Heart left ventricle (tissue), 16 donors: ENCODE measurements at regions not wholly inside any gene's neighbourhood (a gene's known extent, or its start where the extent isn't known, plus 50 kb on each side); places are given as distances from the start of the nearest gene placed in this dataset.

Experiments used
- ATAC-seq, 4 donors: fragments of 200-7000 bp; cut with Tn5 transposase; one replicate each; pipeline ENCODE4 v1.9.1; 2020 to 2022; ENCODE audit warnings: moderate library complexity in 4 of 4, mild to moderate bottlenecking in 3 of 4, moderate number of reproducible peaks in 1 of 4
- DNase-seq, 5 donors: peaks; one replicate each; pipeline ENCODE4 v3.0.0-alpha.2; 2020
- H3K27ac ChIP-seq, 12 donors: fragments of 200-600 bp; sonication (generic) in 4 of 12; one replicate each; pipeline versions ENCODE4 v1.5.0 to v1.8.0; 2016 to 2022; ENCODE audit warnings: mild to moderate bottlenecking in 2 of 12
- H3K27me3 ChIP-seq, 9 donors: fragments of 200-600 bp; sonication (generic) in 2 of 9; one replicate each; pipeline versions ENCODE4 v1.5.1 to v1.8.0; 2016 to 2022; ENCODE audit warnings: mild to moderate bottlenecking in 3 of 9
- H3K36me3 ChIP-seq, 9 donors: fragments of 200-600 bp; sonication (generic) in 2 of 9; one replicate each; pipeline versions ENCODE4 v1.5.0 to v1.8.0; 2018 to 2022; ENCODE audit warnings: mild to moderate bottlenecking in 2 of 9
- H3K4me1 ChIP-seq, 12 donors: fragments of 200-600 bp; sonication (generic) in 4 of 12; one replicate each; pipeline versions ENCODE4 v1.5.0 to v1.8.0; 2016 to 2022; ENCODE audit warnings: mild to moderate bottlenecking in 3 of 12
- H3K4me3 ChIP-seq, 12 donors: fragments of 200-600 bp; sonication (generic) in 4 of 12; one replicate each; pipeline versions ENCODE4 v1.5.0 to v1.8.0; 2017 to 2022; ENCODE audit warnings: mild to moderate bottlenecking in 9 of 12, moderate library complexity in 4 of 12
- H3K9me3 ChIP-seq, 12 donors: fragments of 200-600 bp; sonication (generic) in 4 of 12; one replicate each; pipeline versions ENCODE4 v1.5.0 to v1.8.0; 2016 to 2022; ENCODE audit warnings: mild to moderate bottlenecking in 1 of 12
- CTCF ChIP-seq, 12 donors: fragments of 200-600 bp; sonication (generic) in 4 of 12; IDR thresholded peaks; one replicate each; pipeline versions ENCODE4 v1.5.0 to v1.8.0; 2018 to 2022; ENCODE audit warnings: antibody characterized with exemption in 12 of 12, mild to moderate bottlenecking in 5 of 12
- POLR2A ChIP-seq, 2 donors: fragments of 450-650 bp; IDR thresholded peaks; one replicate each; pipeline ENCODE4 v1.6.1; 2017; ENCODE audit warnings: antibody characterized with exemption in 2 of 2, mild to moderate bottlenecking in 2 of 2, moderate library complexity in 2 of 2
- WGBS, 4 donors: extraction: QIAGEN DNeasy Blood & Tissue Kit in 2 of 4; methylation state at CpG; one replicate each; pipeline versions ENCODE4 v1.1.5 to v1.1.7; 2013 to 2018; 5-methylcytosine and 5-hydroxymethylcytosine counted together
- intact Hi-C, 10 donors: fragments of 100-400 bp; cut with DNase I; formaldehyde crosslinking; loops; one replicate each; pipeline versions ENCODE4 v1.11.1 to v1.14.2; 2022
- donor health status: ischemic (EF 13 %, LVEDD 7.1; RV severe dilation, severe dysfunction).
- donor health status: healthy with polysubstance abuse.
- donor health status: DM: no; HTN: yes; CAD: no.
- donor health status: DM: no; HTN: no; CAD: no.
- donor health status: ischemic (EF 25% LVEDD 6.9; RV normal size, moderate dysfunction).
- donor health status: ischemic (EF 25% LVEDD 5.7; RV mildly dilated, moderate dysfunction).
- donor health status: healthy.
- donor health status: DM: yes; HTN: yes; CAD: no.
- donor health status: ischemic (EF 35%, LVEDD 5.7; RV mildly dilated, moderate dysfunction).
- donor health status: nonischemic (EF 11% LVEDD 7.7; RV severe dilation, severe dysfunction).
- donor health status: DM: yes; HTN: yes; CAD: no.
- donor health status: PGD.
- donor health status: ischemic (EF 29% LVEDD 5.4; RV normal size, mild dysfunction).
- donor health status: nonischemic (EF 23%, LVEDD 6.1; RV moderate dilation, normal function).

DNA sequence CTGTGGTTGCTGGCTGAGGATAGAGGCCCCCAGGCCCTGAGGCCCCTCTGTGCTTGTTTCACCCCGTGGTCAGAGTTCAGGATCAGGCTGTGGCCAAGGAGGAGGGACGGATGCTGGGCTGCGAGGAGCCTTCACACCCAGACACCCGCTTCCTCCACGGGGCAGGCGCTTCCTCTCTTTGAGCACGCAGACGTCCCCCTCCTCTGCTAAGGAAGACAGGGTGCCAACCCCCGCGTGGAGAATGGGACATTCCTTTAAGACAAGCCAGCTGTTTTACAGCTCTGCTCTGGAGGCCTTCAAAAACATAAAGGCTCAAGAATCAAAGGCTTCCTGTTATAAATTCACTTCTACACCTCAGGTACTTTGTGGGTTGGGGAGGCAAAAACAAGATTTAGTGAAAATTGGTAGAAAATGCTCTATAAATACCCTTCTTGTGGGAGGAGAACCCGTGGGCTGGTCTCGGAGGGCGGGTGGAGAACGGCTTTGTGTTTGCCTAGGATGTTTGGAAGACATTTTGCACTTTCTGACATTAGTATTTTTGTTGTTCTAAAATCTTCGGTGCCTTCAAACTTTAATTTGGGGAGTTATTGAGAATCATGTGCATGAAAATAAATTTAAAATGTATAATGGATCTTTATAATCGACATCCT, 60.8 kb upstream of the FOXF1 start:
- peaks cover 0 to 24% (median 0%) of the 10 kb centered on the region in 9 donors for H3K27me3 ChIP-seq
- 41 to 53% (median 52%) methylated on average over 13 to 16 of the region's 16 CpGs for WGBS, 4 donors
- no peak for ATAC-seq
- H3K27ac ChIP-seq: no peak overlapping the region
- TF ChIP-seq CTCF (IDR thresholded peaks at IDR 0.05): no peak
- TF ChIP-seq POLR2A (IDR thresholded peaks at IDR 0.05): no peak
- peaks cover 0 to 2% (median 0%) of the 10 kb centered on the region in 12 donors for H3K4me1 ChIP-seq
- H3K4me3 ChIP-seq: no peak overlapping the region
- H3K9me3 ChIP-seq: peaks cover 0 to 8% (median 0%) of the 10 kb centered on the region in 12 donors
- no peaks in the 10 kb centered on the region for H3K36me3 ChIP-seq
- intact Hi-C loops: no loop called here
- DNase-seq: no peak

- no peak for TF ChIP-seq CTCF (IDR thresholded peaks at IDR 0.05)
- no peak for TF ChIP-seq POLR2A (IDR thresholded peaks at IDR 0.05)
- H3K27me3 ChIP-seq: peaks cover 0 to 18% (median 0%) of the 10 kb centered on the region in 9 donors
- DNase-seq (no peak), ATAC-seq (no peak)
- H3K4me3 ChIP-seq: no peak overlapping the region
- peaks cover 0 to 8% (median 0%) of the 10 kb centered on the region in 12 donors for H3K9me3 ChIP-seq
- H3K27ac ChIP-seq: no peak overlapping the region
- H3K36me3 ChIP-seq: no peaks in the 10 kb centered on the region
- intact Hi-C loops: no loop called here
- H3K4me1 ChIP-seq: no peaks in the 10 kb centered on the region
- WGBS, 4 donors: 93 to 100% (median 98%) methylated on average over 2 of the region's 2 CpGs
Measured at GRCh38 chr16:86450691-86451090, 59.6 kb upstream of the FOXF1 start.

DNA sequence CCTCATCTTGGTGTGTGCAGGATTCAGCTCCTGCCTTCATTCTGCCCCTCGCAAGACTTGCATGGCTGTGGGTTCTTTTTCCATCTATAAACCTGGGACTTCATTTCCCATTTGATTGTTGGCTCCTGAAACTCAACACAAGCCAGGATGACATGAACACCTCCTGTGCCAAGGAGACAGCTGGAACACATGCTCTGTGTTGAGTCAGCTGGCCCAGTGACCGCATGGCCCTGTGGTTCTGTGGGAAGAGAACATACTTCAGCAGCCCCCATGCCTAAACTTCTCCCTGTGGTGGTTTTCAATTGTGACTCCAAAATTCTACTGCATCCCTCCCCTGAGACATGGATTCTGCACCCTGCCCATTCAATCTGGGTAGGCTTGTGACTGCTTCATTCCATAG, 57.9 kb upstream of the FOXF1 start:
- H3K27ac ChIP-seq: no peak overlapping the region
- intact Hi-C loops: no loop called here
- H3K4me1 ChIP-seq: peaks cover 0 to 2% (median 0%) of the 10 kb centered on the region in 12 donors
- peak in 1 of 5 donors; percentile 38 for DNase-seq
- H3K9me3 ChIP-seq: peaks cover 0 to 2% (median 0%) of the 10 kb centered on the region in 12 donors
- no peaks in the 10 kb centered on the region for H3K36me3 ChIP-seq
- H3K27me3 ChIP-seq: peaks cover 0 to 32% (median 0%) of the 10 kb centered on the region in 9 donors
- ATAC-seq: peak in 2 of 4 donors; percentile 41 to 77
- WGBS, 4 donors: 72 to 92% (median 87%) methylated on average over 2 of the region's 2 CpGs
- TF ChIP-seq POLR2A (IDR thresholded peaks at IDR 0.05) (no peak), CTCF (IDR thresholded peaks at IDR 0.05) (no peak)
- no peak overlapping the region for H3K4me3 ChIP-seq

DNA sequence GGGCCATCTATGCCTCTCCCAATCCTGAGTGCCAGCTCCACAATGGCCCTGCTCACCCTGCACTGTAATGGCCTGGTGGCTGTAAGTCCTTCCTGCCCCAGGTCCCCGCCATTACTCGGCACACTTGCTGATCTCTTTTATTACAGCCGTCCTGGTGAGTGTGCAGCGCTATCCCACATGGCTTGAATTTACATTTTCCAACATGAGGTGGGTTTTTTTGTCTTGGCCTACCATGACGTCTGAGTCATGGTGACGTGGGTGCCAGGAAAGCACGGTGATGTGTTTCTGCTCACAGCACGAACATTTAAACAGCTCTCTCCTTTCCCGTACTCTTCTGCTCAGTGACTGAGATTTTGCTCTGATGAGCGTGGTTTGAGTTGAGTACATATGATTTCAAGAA, 55.2 kb upstream of the FOXF1 start:
- DNase-seq: no peak
- Histone ChIP-seq H3K27me3 (peaks cover 0 to 56% (median 6%) of the 10 kb centered on the region in 9 donors), H3K36me3 (no peaks in the 10 kb centered on the region), H3K9me3 (no peaks in the 10 kb centered on the region), H3K4me3 (no peak overlapping the region), H3K27ac (peak overlapping the region in 1 of 12 donors; percentile 34), H3K4me1 (peaks cover 0 to 4% (median 0%) of the 10 kb centered on the region in 12 donors)
- intact Hi-C loops: no loop called here
- ATAC-seq: no peak
- TF ChIP-seq POLR2A (IDR thresholded peaks at IDR 0.05) (no peak), CTCF (IDR thresholded peaks at IDR 0.05) (no peak)
- 86 to 93% (median 90%) methylated on average over 10 of the region's 10 CpGs for WGBS, 4 donors
